Right cardiac atrium (tissue), 5 donors: ENCODE measurements at regions not wholly inside any gene's neighbourhood (a gene's known extent, or its start where the extent isn't known, plus 50 kb on each side); places are given as distances from the start of the nearest gene placed in this dataset.
A peak's percentile ranks its signal among the peaks of the same experiment; 100 is the strongest.
"Not testable (repeated sequence)": the region's sequence is repeated elsewhere in the genome, so short reads cannot be mapped to it uniquely, and the experiment has no call there.

Experiments
- ATAC-seq, 2 donors: fragments of 200-7000 bp; cut with Tn5 transposase; one replicate each; pipeline versions ENCODE4 v1.8.0 to v1.9.1; 2020; ENCODE audit warnings: moderate library complexity in 2 of 2, mild to moderate bottlenecking in 1 of 2
- DNase-seq, 3 donors: peaks; one replicate each; pipeline ENCODE4 v3.0.0-alpha.2; 2020
- H3K27ac ChIP-seq: one replicate; pipeline ENCODE4 v1.5.1; 2013; ENCODE audit warnings: mild to moderate bottlenecking, low read length, control low read depth, moderate library complexity
- H3K27me3 ChIP-seq: one replicate; pipeline ENCODE4 v1.6.1; 2013; ENCODE audit not compliant: control insufficient read depth, insufficient read depth
- H3K4me1 ChIP-seq: one replicate; pipeline ENCODE4 v1.6.1; 2013; ENCODE audit warnings: low read length; ENCODE audit not compliant: control insufficient read depth, insufficient read depth
- H3K4me3 ChIP-seq: one replicate; pipeline ENCODE4 v1.5.1; 2013; ENCODE audit warnings: low read length, control low read depth
- H3K9me3 ChIP-seq: one replicate; pipeline ENCODE4 v1.6.1; 2013; ENCODE audit warnings: low read length; ENCODE audit not compliant: control insufficient read depth
- WGBS: extraction: QIAGEN DNeasy Blood & Tissue Kit; methylation state at CpG from one replicate; pipeline ENCODE4 v1.1.7; 2013; 5-methylcytosine and 5-hydroxymethylcytosine counted together
- intact Hi-C, 4 donors: fragments of 100-400 bp; cut with DNase I; formaldehyde crosslinking; loops; one replicate each; pipeline versions ENCODE4 v1.11.0 to v1.14.0; 2022 to 2023
- donor health status: healthy with polysubstance abuse.
- donor health status: DM: no; HTN: yes; CAD: no.
- donor health status: DM: no; HTN: no; CAD: no.
- donor health status: DM: no; HTN: yes; CAD: no; lungs with severe emphysema.
- donor health status: DM: yes; HTN: yes; CAD: no.

DNA sequence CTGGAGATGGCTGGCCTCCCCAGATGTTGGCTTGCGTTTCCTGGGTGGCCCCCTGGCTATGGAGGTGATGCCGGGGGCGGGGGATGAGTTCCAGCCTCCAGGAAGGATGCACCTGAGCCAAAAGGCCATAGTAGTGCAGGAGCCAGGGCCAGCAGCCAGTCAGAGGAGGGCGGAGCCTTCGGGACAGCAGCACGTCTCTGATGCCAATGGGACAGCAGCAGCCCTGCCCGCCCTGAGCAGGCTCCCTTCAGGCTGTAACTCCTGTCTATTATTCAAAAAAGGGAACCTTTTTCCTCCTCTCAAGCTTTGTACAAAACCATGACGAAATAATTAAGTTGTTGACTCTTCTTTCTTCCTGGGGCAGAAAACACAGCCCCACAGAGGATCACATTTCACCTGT is 189.7 kb downstream of the BCL2L11 start:
- H3K4me1 ChIP-seq, H3K27me3 ChIP-seq, intact Hi-C loops, H3K4me3 ChIP-seq, H3K9me3 ChIP-seq, H3K27ac ChIP-seq, DNase-seq, ATAC-seq: not testable (repeated sequence)
- 75% methylated on average over 5 of the region's 8 CpGs for WGBS

GRCh38 chr2:111311568-111311967 is 190.9 kb downstream of the BCL2L11 start:
- intact Hi-C loops, H3K9me3 ChIP-seq, DNase-seq, H3K27ac ChIP-seq, H3K27me3 ChIP-seq, H3K4me1 ChIP-seq, ATAC-seq, H3K4me3 ChIP-seq: not testable (repeated sequence)
- 100% methylated on average over 2 of the region's 6 CpGs for WGBS

DNA sequence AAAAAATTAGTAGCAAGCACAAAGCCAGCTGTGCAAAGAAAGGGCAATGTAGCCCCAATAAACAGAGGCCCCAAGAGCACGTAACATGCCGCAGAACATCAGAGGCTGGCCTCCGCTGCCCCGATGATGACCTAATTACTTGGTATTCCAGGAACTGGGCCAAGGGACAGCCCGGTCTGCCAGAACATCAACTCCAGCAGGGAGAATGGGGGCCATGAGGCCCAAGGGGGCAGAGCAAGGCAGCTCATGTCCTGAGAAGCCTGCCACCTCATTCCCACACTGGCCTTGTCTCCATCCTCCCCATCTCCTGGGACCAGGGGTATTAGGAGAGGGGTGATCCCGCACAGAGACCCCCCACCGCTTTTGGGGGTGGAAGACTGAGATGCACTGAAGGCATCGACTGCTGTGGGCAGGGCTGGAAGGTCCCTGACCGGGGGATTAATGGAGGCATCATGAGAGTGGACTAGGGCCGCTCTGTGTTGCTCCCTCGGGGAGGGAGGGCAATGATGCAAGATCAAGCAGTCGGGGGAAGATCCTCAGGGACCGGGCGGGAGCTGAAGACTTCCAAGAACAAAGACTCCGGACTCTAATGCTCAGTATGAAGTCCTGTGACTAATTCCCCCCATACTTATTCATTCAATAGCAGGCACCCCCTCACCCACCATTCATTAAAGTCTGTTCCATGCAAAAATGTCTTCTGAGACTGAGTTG is 192.3 kb downstream of the BCL2L11 start:
- H3K4me1 ChIP-seq, intact Hi-C loops, H3K27me3 ChIP-seq, H3K4me3 ChIP-seq, H3K9me3 ChIP-seq, H3K27ac ChIP-seq: not testable (repeated sequence)
- peak; percentile 79 for ATAC-seq
- DNase-seq, result peak; percentile 58 to 84 (median 77)
- 54% methylated on average over 13 of the region's 15 CpGs for WGBS

GRCh38 chr2:111313711-111314110 is 193.0 kb downstream of the BCL2L11 start:
- DNase-seq, H3K4me1 ChIP-seq, H3K27ac ChIP-seq, H3K27me3 ChIP-seq, H3K4me3 ChIP-seq, intact Hi-C loops, H3K9me3 ChIP-seq: not testable (repeated sequence)
- peak in 1 of 2 donors; percentile 12 for ATAC-seq
- WGBS, result 33% methylated on average over 2 of the region's 3 CpGs

- peak in 1 of 3 donors; percentile 32 for DNase-seq
- ATAC-seq, H3K4me3 ChIP-seq, H3K27ac ChIP-seq, H3K9me3 ChIP-seq, intact Hi-C loops, H3K4me1 ChIP-seq, H3K27me3 ChIP-seq: not testable (repeated sequence)
- WGBS, result 85% methylated on average over 11 of the region's 13 CpGs
Observed at GRCh38 chr2:111315188-111315917, 194.6 kb downstream of the BCL2L11 start.

DNA sequence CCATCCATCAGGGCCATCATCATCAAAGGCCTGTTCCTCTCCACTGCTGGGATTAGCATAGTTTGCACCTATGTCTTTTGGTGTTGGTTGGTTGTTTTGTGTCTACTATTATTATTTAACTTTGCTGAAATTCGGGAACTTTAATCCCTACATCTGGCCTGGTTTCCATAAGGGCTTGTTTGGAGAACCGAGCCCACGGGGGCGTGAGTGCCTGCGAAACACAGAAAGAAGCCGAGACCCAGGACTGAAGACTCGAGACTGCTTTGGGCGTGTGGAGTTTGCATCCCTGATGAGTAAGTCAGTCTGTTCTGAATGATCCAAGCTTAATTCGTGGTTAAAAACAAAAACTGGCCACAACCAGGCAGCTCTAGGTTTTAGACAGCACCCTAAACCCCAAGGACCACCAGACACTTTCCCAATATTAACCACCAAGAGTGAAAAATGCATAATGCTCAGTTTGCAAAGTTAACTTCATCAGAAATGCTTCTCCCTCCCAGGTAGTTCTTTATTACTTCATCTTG is 195.6 kb downstream of the BCL2L11 start:
- WGBS, result 92% methylated on average over 8 of the region's 9 CpGs
- H3K27ac ChIP-seq, H3K4me1 ChIP-seq, H3K9me3 ChIP-seq, H3K4me3 ChIP-seq, ATAC-seq, H3K27me3 ChIP-seq, intact Hi-C loops, DNase-seq: not testable (repeated sequence)

DNA sequence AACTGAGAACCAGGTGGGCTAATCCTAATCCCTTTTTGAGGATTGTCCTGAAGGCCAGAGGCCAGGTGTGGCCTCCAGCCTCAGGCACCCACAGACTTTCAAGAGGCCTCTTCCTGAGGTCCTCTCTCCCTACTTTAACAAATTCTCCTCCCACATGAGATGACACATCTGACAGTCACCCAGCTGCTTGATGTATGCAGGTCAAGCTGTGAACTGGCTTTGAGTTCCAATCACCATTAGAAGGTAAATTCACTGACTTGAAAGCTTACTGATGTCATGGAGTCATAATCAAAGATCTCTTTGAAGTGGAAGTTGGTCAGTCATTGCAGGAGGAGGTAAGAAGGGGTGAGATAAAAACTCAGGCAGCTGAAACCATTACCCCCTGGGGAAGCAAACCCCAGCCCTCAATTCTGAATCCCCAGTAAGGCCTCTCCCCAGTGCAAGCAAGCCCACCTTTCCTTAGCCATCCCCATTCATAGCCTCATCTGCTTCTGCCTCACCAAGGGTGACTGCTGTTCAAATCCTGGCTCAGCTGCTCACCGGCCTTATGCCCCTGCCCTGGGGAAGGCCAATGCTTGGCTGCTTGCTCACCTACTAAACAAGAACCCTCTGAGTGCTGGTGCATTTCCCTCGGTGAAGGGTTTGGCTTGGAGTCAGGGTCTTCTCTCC is 196.3 kb downstream of the BCL2L11 start:
- 90% methylated on average over 2 of the region's 2 CpGs for WGBS
- ATAC-seq, H3K27me3 ChIP-seq, H3K4me3 ChIP-seq, H3K4me1 ChIP-seq, intact Hi-C loops, H3K9me3 ChIP-seq, DNase-seq, H3K27ac ChIP-seq: not testable (repeated sequence)

- DNase-seq, intact Hi-C loops, H3K27ac ChIP-seq, H3K9me3 ChIP-seq, H3K4me1 ChIP-seq, H3K4me3 ChIP-seq, ATAC-seq, H3K27me3 ChIP-seq: not testable (repeated sequence)
- 84% methylated on average over 2 of the region's 6 CpGs for WGBS
Observed at GRCh38 chr2:111319552-111319951, 198.8 kb downstream of the BCL2L11 start.

- H3K9me3 ChIP-seq, H3K27ac ChIP-seq, H3K4me3 ChIP-seq, DNase-seq, H3K4me1 ChIP-seq, ATAC-seq, H3K27me3 ChIP-seq, intact Hi-C loops: not testable (repeated sequence)
- 61% methylated on average over 3 of the region's 3 CpGs for WGBS
Observed at GRCh38 chr2:111320264-111320663, 199.6 kb downstream of the BCL2L11 start.

DNA sequence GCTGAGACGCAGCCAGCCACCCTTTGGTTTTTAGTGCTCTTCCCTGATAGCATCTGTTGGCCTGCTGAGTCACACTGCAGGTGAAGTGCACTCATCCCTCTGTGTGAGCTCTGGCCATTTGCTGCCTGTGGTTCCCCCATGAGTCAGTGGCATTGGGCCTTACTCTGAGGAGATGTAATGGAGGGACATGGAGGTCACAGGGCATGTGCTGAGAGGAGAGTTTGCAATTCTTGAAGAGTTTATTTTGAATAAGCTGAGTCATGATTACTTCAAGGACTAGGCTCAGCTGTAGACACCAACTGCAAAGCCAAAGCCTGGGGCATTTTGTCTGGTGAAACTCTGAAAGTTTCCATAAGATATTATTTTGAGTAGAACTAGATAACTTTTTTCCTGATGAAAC is 200.3 kb downstream of the BCL2L11 start:
- H3K4me3 ChIP-seq, H3K9me3 ChIP-seq, H3K27ac ChIP-seq, DNase-seq, ATAC-seq, H3K4me1 ChIP-seq, H3K27me3 ChIP-seq, intact Hi-C loops: not testable (repeated sequence)
- WGBS, result no CpG with 5 or more reads among the region's 1 CpG

- intact Hi-C loops, H3K4me3 ChIP-seq, DNase-seq, H3K9me3 ChIP-seq, H3K27me3 ChIP-seq, H3K27ac ChIP-seq, ATAC-seq, H3K4me1 ChIP-seq: not testable (repeated sequence)
- 98% methylated on average over 3 of the region's 5 CpGs for WGBS
Observed at GRCh38 chr2:111323384-111323783, 202.7 kb downstream of the BCL2L11 start.
